SU-DHL-6 (cell line): ENCODE measurements at regions not wholly inside any gene's neighbourhood (a gene's known extent, or its start where the extent isn't known, plus 50 kb on each side); places are given as distances from the start of the nearest gene placed in this dataset.

Source experiments
- H2AFZ ChIP-seq: fragments of 200-600 bp; sonication (generic); 2 replicates; pipeline ENCODE4 v1.6.1; 2014; ENCODE audit warnings: low read depth, mild to moderate bottlenecking, moderate library complexity, mixed read lengths, antibody characterized with exemption, low read length; ENCODE audit not compliant: severe bottlenecking
- H3F3A ChIP-seq: fragments of 200-600 bp; shearing (Covaris generic); 2 replicates; pipeline ENCODE4 v1.6.0; 2016; ENCODE audit warnings: antibody characterized with exemption, mild to moderate bottlenecking; ENCODE audit not compliant: insufficient read depth
- H3K27ac ChIP-seq: fragments of 200-600 bp; sonication (generic); 2 replicates; pipeline ENCODE4 v1.5.1; 2016; ENCODE audit warnings: low read depth, mild to moderate bottlenecking, low read length, moderate library complexity, mixed read lengths
- H3K27me3 ChIP-seq: fragments of 200-600 bp; sonication (generic), shearing (Covaris generic); 2 replicates; pipeline ENCODE4 v1.6.0; 2014; ENCODE audit warnings: mild to moderate bottlenecking, low read length
- H3K36me3 ChIP-seq: fragments of 200-600 bp; sonication (generic); 2 replicates; pipeline ENCODE4 v1.6.1; 2014; ENCODE audit warnings: mild to moderate bottlenecking, low read length, mixed read lengths
- H3K4me2 ChIP-seq: fragments of 300-600, 200-600 bp; shearing (Covaris generic), sonication (generic); 2 replicates; pipeline ENCODE4 v1.6.0; 2014; ENCODE audit warnings: low read length, low read depth, mild to moderate bottlenecking; ENCODE audit not compliant: poor library complexity, severe bottlenecking
- H3K4me3 ChIP-seq: fragments of 200-600 bp; sonication (generic); 2 replicates; pipeline ENCODE4 v1.5.1; 2014; ENCODE audit warnings: antibody characterized with exemption, low read length, mild to moderate bottlenecking, mixed read lengths; ENCODE audit not compliant: insufficient read depth, poor library complexity, severe bottlenecking
- H3K79me2 ChIP-seq: fragments of 200-600 bp; sonication (generic); 2 replicates; pipeline ENCODE4 v1.6.1; 2014; ENCODE audit warnings: mild to moderate bottlenecking, low read length, moderate library complexity; ENCODE audit not compliant: insufficient read depth
- H3K9ac ChIP-seq: fragments of 200-600 bp; sonication (generic); 2 replicates; pipeline ENCODE4 v1.7.0; 2014; ENCODE audit warnings: mild to moderate bottlenecking, low read length
- H3K9me2 ChIP-seq: fragments of 200-600 bp; sonication (generic); replicated peaks from 2 replicates; pipeline ENCODE4 v1.6.1; 2014; ENCODE audit warnings: low read length; ENCODE audit not compliant: insufficient read depth
- H3K9me3 ChIP-seq: fragments of 200-600 bp; sonication (generic); 2 replicates; pipeline ENCODE4 v1.6.1; 2014; ENCODE audit warnings: low read length, mixed read lengths; ENCODE audit not compliant: insufficient read depth
- H4K20me1 ChIP-seq: fragments of 200-600 bp; sonication (generic); 2 replicates; pipeline ENCODE4 v1.6.1; 2014; ENCODE audit warnings: low read depth, mild to moderate bottlenecking, antibody characterized with exemption, low read length, moderate library complexity, mixed read lengths
- CTCF ChIP-seq: fragments of 200-600 bp; sonication (generic); IDR thresholded peaks from one replicate; pipeline ENCODE4 v1.5.1; 2017; ENCODE audit warnings: antibody characterized with exemption, mild to moderate bottlenecking, low read length, moderate library complexity; ENCODE audit not compliant: insufficient read depth, poor library complexity, severe bottlenecking
- EZH2phosphoT487 ChIP-seq: fragments of 200-600 bp; sonication (generic), shearing (Covaris generic); conservative IDR thresholded peaks from 2 replicates; pipeline ENCODE4 v1.6.1; 2018; ENCODE audit warnings: mild to moderate bottlenecking, antibody characterized with exemption, low read length, moderate library complexity, mixed read lengths

GRCh38 chr14:38836539-38836938 is 266.5 kb downstream of the SEC23A start:
- Histone ChIP-seq H3F3A (no peaks in the 10 kb centered on the region), H3K4me3 (no peak overlapping the region), H3K9ac (no peak overlapping the region), H3K27me3 (no peaks in the 10 kb centered on the region), H3K79me2 (no peaks in the 10 kb centered on the region), H3K9me2 (no peaks in the 10 kb centered on the region), H3K36me3 (no peaks in the 10 kb centered on the region), H2AFZ (no peak overlapping the region), H4K20me1 (no peaks in the 10 kb centered on the region), H3K9me3 (no peaks in the 10 kb centered on the region), H3K27ac (no peak overlapping the region), H3K4me2 (no peak overlapping the region)
- TF ChIP-seq CTCF (no peak), EZH2phosphoT487 (no peak)

- Histone ChIP-seq H3K9ac (no peak overlapping the region), H3K79me2 (no peaks in the 10 kb centered on the region), H2AFZ (no peak overlapping the region), H3F3A (no peaks in the 10 kb centered on the region), H3K9me2 (no peaks in the 10 kb centered on the region), H3K4me3 (no peak overlapping the region), H3K27ac (no peak overlapping the region), H3K36me3 (no peaks in the 10 kb centered on the region), H3K27me3 (no peaks in the 10 kb centered on the region), H4K20me1 (no peaks in the 10 kb centered on the region), H3K4me2 (no peak overlapping the region), H3K9me3 (no peaks in the 10 kb centered on the region)
- TF ChIP-seq CTCF (no peak), EZH2phosphoT487 (no peak)
Measured at GRCh38 chr14:38835874-38836273, 267.2 kb downstream of the SEC23A start.

DNA sequence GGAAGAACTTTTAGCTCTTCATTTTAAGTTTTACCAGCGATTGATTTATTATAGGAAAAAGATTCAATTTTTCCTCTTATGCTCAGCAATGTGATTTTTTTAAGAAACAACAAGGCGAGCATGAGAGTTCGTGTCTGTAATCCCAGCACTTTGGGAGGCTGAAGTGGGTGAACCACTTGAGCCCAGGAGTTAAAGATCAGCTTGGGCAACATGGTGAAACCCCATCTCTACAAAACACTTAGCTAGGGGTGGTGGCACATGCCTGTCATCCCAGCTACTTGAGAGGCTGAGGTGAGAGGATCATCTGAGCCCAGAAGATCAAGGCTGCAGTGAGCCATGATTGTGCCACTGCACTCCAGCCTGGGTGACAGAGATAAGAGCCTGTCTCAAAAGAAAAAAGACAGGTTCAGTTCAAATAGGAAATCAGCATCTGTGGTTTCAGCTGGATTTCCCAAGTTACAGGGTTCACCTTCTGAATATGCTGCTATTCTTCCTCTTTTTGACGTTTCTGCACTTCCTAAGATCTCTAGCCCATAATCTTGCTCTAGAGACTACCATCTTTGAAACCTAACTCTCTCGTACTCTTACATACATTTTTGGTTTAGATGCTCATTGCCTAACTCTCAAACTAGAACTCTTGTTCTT is 274.7 kb downstream of the SEC23A start:
- Histone ChIP-seq H2AFZ (no peak overlapping the region), H3K9me2 (no peaks in the 10 kb centered on the region), H3K4me3 (no peak overlapping the region), H3K79me2 (no peaks in the 10 kb centered on the region), H3K27me3 (no peaks in the 10 kb centered on the region), H3K27ac (no peak overlapping the region), H3K9ac (no peak overlapping the region), H3K9me3 (no peaks in the 10 kb centered on the region), H3K36me3 (no peaks in the 10 kb centered on the region), H3F3A (no peaks in the 10 kb centered on the region), H3K4me2 (no peak overlapping the region), H4K20me1 (no peaks in the 10 kb centered on the region)
- TF ChIP-seq CTCF: no peak
- no peak for TF ChIP-seq EZH2phosphoT487
